HG03045 (cell line): ENCODE measurements at regions not wholly inside any gene's neighbourhood (a gene's known extent, or its start where the extent isn't known, plus 50 kb on each side); places are given as distances from the start of the nearest gene placed in this dataset.

Experiments
- ATAC-seq: cut with Tn5 transposase; IDR thresholded peaks from one replicate; pipeline ENCODE4 v1.9.1; 2021; ENCODE audit warnings: mild to moderate bottlenecking, moderate library complexity; ENCODE audit not compliant: unreplicated experiment

DNA sequence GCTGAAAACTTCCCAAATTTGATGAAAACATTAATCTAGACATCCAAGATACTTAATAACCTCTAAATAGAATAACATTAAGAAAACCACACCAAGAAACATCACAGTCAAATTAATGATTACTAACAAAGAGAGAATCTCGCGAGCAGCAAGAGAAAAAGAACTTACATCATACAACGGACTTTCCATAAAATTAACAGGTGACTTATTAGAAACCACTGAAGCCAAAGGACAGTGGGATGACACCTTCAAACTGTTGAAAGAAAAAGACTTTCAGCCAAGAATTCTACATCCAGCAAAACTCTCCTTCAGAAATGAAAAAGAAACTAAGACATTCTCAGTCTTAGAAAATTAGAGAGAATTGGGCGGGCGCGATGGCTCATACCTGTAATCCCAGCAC, 232.0 kb downstream of the SNCA start:
- no peak for ATAC-seq

- ATAC-seq, result no peak
Observed at GRCh38 chr4:89599026-89599425, 237.9 kb downstream of the SNCA start.

GRCh38 chr4:89598602-89599001, 238.4 kb downstream of the SNCA start:
- no peak for ATAC-seq

GRCh38 chr4:89595125-89595789, 241.7 kb downstream of the SNCA start:
- ATAC-seq, result no peak

- ATAC-seq, result no peak
Observed at GRCh38 chr4:89590128-89590527, 246.8 kb downstream of the SNCA start.

GRCh38 chr4:89588421-89588820, 248.5 kb downstream of the SNCA start:
- no peak for ATAC-seq

- no peak for ATAC-seq
Observed at GRCh38 chr4:89587364-89587763, 249.6 kb downstream of the SNCA start.

GRCh38 chr4:89586864-89587263, 250.1 kb downstream of the SNCA start:
- no peak for ATAC-seq

GRCh38 chr4:89586318-89586717, 250.6 kb downstream of the SNCA start:
- ATAC-seq, result no peak

- no peak for ATAC-seq
Observed at GRCh38 chr4:89582756-89583505, 254.0 kb downstream of the SNCA start.

DNA sequence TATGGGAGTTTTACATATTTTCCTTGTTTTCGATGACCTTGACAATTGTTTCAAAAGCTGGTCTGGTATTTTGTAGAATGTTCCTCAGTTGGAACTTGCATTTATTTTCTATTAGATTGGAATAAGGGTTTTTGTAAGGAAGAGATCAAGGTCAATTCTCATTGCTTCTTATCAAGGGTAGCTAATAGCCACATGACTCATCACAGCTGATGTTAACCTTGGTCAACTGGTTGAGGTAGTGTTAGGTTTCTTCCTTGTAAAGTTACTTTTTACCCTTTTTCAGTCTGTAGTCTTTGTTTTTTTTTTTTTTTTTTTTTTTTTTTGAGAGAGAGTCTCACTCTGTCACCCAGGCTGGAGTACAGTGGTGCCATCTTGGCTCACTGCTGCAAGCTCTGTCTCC, 257.2 kb downstream of the SNCA start:
- ATAC-seq, result no peak

DNA sequence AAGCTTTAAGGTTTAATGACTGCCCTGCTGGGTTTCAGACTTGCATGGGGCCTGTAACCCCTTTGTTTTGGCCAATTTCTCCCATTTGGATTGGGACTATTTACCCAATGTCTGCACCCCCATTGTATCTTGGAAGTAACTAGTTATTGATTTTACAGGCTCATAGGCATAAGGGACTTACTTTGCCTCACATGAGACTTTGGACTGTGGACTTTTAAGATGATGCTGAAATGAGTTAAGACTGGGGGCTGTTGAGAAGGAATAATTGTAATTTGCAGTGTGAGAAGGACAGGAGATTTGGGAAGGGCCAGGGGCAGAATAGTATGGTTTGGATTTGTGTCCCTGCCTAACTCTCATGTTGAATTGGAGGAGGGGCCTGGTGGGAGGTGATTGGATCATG, 260.7 kb downstream of the SNCA start:
- no peak for ATAC-seq

- ATAC-seq, result no peak
Observed at GRCh38 chr4:89575840-89576239, 261.1 kb downstream of the SNCA start.

DNA sequence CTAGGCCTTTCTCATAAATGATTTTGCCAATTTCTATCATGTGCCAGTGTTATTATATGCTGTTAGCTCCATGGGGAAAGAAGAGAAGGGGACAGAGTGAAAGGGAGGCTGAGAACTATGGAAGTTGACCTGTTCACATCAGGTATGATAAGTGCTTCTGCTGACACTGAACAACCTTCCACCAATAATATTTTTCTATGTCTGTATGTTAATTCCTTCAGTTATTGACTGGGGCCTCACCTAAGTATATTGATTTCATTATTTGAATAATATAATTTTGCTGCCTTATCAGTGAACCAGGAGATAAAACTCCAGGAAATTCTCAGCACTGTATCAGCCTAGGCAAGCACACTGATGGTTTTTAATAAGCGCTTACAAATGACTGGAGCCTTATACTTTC, 262.8 kb downstream of the SNCA start:
- ATAC-seq, result no peak

DNA sequence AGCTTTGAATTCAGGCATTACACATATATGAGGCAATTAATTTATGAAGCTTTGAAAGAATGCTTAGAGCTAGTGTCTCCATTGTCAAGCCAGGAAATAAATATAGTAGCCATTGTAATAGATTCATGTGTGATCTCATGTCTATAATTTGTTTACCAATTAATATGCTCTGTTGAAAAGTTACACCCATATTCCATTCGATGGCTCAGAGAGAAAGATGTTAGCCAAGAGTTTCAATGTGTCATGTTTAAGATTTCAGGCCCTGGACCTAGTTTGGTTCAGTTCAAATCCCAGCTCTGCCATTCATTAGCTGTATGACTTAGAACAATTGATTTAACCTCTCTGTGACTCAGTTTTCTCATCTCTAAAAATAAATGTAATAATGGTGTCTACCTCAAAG, 263.3 kb downstream of the SNCA start:
- ATAC-seq, result no peak

GRCh38 chr4:89572224-89572858, 264.6 kb downstream of the SNCA start:
- ATAC-seq, result no peak

DNA sequence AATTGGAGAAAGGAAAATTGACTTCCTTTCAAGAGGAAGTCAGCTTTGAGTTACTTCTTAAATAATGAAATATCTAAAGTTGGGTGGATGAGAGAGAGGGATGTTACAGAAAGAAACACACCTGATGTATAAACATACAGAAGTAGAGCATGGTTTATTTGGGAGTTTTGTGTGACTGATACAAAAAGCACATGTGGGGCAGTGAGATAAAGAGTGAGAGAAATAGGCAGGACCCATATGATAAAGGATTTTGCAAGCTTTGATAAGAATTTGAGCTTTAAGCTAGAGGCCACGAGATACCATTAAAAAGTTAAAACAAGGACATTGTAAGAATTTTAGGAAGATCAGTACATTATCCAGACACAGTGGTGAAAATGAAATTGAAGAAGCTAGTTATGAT, 263.3 kb upstream of the GPRIN3 start:
- no peak for ATAC-seq

- ATAC-seq, result no peak
Observed at GRCh38 chr4:89567936-89568335, 260.3 kb upstream of the GPRIN3 start.

DNA sequence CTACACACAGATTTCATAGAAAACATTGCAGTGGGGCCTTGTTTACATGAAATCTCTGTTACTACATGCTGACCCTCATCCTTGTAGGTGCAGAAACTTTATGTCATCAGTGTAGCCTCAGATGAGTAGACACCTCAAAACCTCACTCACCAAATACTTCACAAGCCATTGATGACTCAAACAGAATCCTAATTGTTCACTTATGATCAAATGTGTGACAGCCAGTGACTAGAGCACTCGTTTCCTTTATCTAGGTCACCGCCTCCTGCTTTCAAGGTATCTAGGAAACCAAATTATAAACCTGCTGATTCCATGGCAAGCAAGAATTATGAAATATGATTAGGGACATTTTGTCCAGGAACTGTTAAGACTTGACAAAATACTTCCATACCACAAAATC, 255.8 kb upstream of the GPRIN3 start:
- ATAC-seq, result no peak

GRCh38 chr4:89562746-89563145, 255.1 kb upstream of the GPRIN3 start:
- no peak for ATAC-seq

DNA sequence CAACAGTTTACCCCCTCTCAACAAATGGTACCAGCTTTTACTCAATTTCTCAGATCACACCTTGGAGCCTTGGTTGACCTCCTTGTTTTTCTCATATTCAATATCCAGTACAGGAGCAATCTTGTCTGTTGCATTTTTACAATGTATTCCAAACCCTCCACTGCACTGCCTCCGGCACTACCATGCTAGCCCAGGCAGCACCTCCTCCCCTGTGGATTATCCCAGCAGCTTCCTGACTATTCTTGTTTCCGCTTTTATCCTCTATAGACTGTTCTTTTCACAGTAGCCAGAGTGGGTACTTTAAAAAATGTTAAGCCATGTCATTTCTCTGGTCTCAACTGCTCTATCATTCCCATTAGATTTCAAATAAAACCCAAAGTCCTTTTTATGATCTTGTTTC, 253.4 kb upstream of the GPRIN3 start:
- no peak for ATAC-seq

GRCh38 chr4:89558147-89558546, 250.5 kb upstream of the GPRIN3 start:
- no peak for ATAC-seq
